HG03457 (cell line): ENCODE measurements at regions not wholly inside any gene's neighbourhood (a gene's known extent, or its start where the extent isn't known, plus 50 kb on each side); places are given as distances from the start of the nearest gene placed in this dataset.

ENCODE experiments used
- ATAC-seq: cut with Tn5 transposase; IDR thresholded peaks from one replicate; pipeline ENCODE4 v1.9.1; 2021; ENCODE audit warnings: moderate number of reproducible peaks; ENCODE audit not compliant: unreplicated experiment

GRCh38 chr17:74099442-74100340, 103.8 kb upstream of the RPL38 start:
- no peak for ATAC-seq

GRCh38 chr17:74104921-74105320, 98.6 kb upstream of the RPL38 start:
- ATAC-seq, result no peak

GRCh38 chr17:74107107-74107506, 96.4 kb upstream of the RPL38 start:
- no peak for ATAC-seq

GRCh38 chr17:74108126-74108705, 95.3 kb upstream of the RPL38 start:
- ATAC-seq, result no peak

GRCh38 chr17:74110467-74110866, 93.0 kb upstream of the RPL38 start:
- ATAC-seq, result no peak

GRCh38 chr17:74113326-74113725, 90.2 kb upstream of the RPL38 start:
- no peak for ATAC-seq

GRCh38 chr17:74113952-74114351, 89.5 kb upstream of the RPL38 start:
- no peak for ATAC-seq

- no peak for ATAC-seq
These were observed 88.5 kb upstream of the RPL38 start for GRCh38 chr17:74114881-74115470.

GRCh38 chr17:74115586-74115985, 87.9 kb upstream of the RPL38 start:
- no peak for ATAC-seq

GRCh38 chr17:74116087-74116717, 87.3 kb upstream of the RPL38 start:
- no peak for ATAC-seq

- no peak for ATAC-seq
These were observed 86.3 kb upstream of the RPL38 start for GRCh38 chr17:74117087-74117698.

- ATAC-seq, result no peak
These were observed 85.5 kb upstream of the RPL38 start for GRCh38 chr17:74117999-74118421.

- no peak for ATAC-seq
These were observed 85.0 kb upstream of the RPL38 start for GRCh38 chr17:74118504-74118903.

- no peak for ATAC-seq
These were observed 84.4 kb upstream of the RPL38 start for GRCh38 chr17:74119049-74119580.

- ATAC-seq, result no peak
These were observed 83.5 kb upstream of the RPL38 start for GRCh38 chr17:74119965-74120364.

GRCh38 chr17:74123350-74123749, 80.1 kb upstream of the RPL38 start:
- no peak for ATAC-seq

GRCh38 chr17:74123866-74124444, 79.5 kb upstream of the RPL38 start:
- ATAC-seq, result no peak

GRCh38 chr17:74125156-74125555, 78.3 kb upstream of the RPL38 start:
- no peak for ATAC-seq

GRCh38 chr17:74126179-74126900, 77.1 kb upstream of the RPL38 start:
- no peak for ATAC-seq

- no peak for ATAC-seq
These were observed 76.5 kb upstream of the RPL38 start for GRCh38 chr17:74126959-74127358.
